Testis (tissue), 2 donors: ENCODE measurements at regions not wholly inside any gene's neighbourhood (a gene's known extent, or its start where the extent isn't known, plus 50 kb on each side); places are given as distances from the start of the nearest gene placed in this dataset.

Experiments
- CTCF ChIP-seq, 3 experiments: fragments of 450-650 bp in 2 of 3; fragments of 200-600 bp in 1 of 3; sonication (generic) in 1 of 3; IDR thresholded peaks; one replicate each; pipeline ENCODE4 v1.5.1; 2016 to 2019; ENCODE audit warnings: antibody characterized with exemption in 3 of 3, mild to moderate bottlenecking in 2 of 3, moderate library complexity in 1 of 3
- POLR2A ChIP-seq: fragments of 450-650 bp; IDR thresholded peaks from one replicate; pipeline ENCODE4 v1.6.1; 2017; ENCODE audit warnings: antibody characterized with exemption, mild to moderate bottlenecking, moderate library complexity

- TF ChIP-seq CTCF (IDR thresholded peaks at IDR 0.05) (no peak), POLR2A (no peak)
Measured at GRCh38 chr2:143844986-143845385, 674.9 kb downstream of the ZEB2 start.
